ENCODE measurements at regions not wholly inside any gene's neighbourhood (a gene's known extent, or its start where the extent isn't known, plus 50 kb on each side); places are given as distances from the start of the nearest gene placed in this dataset.

DNA sequence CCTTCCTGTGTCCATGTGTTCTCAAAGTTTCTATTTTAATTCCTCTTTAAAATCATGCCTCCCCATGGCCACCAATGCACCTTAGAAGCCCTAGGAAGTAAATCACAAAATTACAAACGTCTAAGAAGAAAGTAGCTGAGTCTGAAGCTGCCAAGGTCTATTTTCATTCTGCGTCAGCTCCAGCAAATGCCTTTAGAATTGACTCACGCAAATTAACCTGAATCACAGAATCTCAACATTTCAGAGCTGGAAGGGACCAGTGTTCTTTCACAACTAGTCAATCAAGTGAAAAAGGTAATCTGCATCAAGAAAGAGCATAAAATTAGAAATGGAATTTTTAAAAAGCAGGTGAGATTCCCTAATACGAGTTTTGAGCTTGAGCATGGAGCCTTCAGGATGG, 1017.6 kb downstream of the SORCS3 start:
- H3K9me3 ChIP-seq, result no peaks in the 10 kb centered on the region
- no peaks in the 10 kb centered on the region for H3K27me3 ChIP-seq
- TF ChIP-seq, protein P1, sequence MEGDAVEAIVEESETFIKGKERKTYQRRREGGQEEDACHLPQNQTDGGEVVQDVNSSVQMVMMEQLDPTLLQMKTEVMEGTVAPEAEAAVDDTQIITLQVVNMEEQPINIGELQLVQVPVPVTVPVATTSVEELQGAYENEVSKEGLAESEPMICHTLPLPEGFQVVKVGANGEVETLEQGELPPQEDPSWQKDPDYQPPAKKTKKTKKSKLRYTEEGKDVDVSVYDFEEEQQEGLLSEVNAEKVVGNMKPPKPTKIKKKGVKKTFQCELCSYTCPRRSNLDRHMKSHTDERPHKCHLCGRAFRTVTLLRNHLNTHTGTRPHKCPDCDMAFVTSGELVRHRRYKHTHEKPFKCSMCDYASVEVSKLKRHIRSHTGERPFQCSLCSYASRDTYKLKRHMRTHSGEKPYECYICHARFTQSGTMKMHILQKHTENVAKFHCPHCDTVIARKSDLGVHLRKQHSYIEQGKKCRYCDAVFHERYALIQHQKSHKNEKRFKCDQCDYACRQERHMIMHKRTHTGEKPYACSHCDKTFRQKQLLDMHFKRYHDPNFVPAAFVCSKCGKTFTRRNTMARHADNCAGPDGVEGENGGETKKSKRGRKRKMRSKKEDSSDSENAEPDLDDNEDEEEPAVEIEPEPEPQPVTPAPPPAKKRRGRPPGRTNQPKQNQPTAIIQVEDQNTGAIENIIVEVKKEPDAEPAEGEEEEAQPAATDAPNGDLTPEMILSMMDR (IDR thresholded peaks at IDR 0.05; ENCODE audit: low read depth, low read length), result no peak
- H3K36me3 ChIP-seq, result no peaks in the 10 kb centered on the region
- no peaks in the 10 kb centered on the region for H3K4me1 ChIP-seq
- no peak overlapping the region for H3K4me3 ChIP-seq (ENCODE audit: low read depth, low read length)
- DNase-seq, result no peak

GRCh38 chr10:105656856-105657255, 1015.8 kb downstream of the SORCS3 start:
- TF ChIP-seq, protein P1 (IDR thresholded peaks at IDR 0.05; ENCODE audit: low read depth, low read length), result no peak
- H3K4me1 ChIP-seq, result no peaks in the 10 kb centered on the region
- no peaks in the 10 kb centered on the region for H3K27me3 ChIP-seq
- no peaks in the 10 kb centered on the region for H3K36me3 ChIP-seq
- H3K9me3 ChIP-seq, result no peaks in the 10 kb centered on the region
- no peak overlapping the region for H3K4me3 ChIP-seq (ENCODE audit: low read depth, low read length)
- DNase-seq, result no peak

- TF ChIP-seq, protein P1 (IDR thresholded peaks at IDR 0.05; ENCODE audit: low read depth, low read length), result no peak
- H3K27me3 ChIP-seq, result no peaks in the 10 kb centered on the region
- no peaks in the 10 kb centered on the region for H3K36me3 ChIP-seq
- DNase-seq, result no peak
- no peak overlapping the region for H3K4me3 ChIP-seq (ENCODE audit: low read depth, low read length)
- H3K9me3 ChIP-seq, result no peaks in the 10 kb centered on the region
- no peaks in the 10 kb centered on the region for H3K4me1 ChIP-seq
Observed at GRCh38 chr10:105650306-105650705, 1009.2 kb downstream of the SORCS3 start.

- no peak for DNase-seq
Observed at GRCh38 chr10:105647354-105647753, 1006.3 kb downstream of the SORCS3 start.

GRCh38 chr10:105644978-105645377, 1003.9 kb downstream of the SORCS3 start:
- Histone ChIP-seq H3K4me1 (no peaks in the 10 kb centered on the region), H3K27me3 (no peaks in the 10 kb centered on the region), H3K36me3 (no peaks in the 10 kb centered on the region), H3K9me3 (no peaks in the 10 kb centered on the region), H3K4me3 (ENCODE audit: low read depth, low read length) (no peak overlapping the region)
- TF ChIP-seq, protein P1 (IDR thresholded peaks at IDR 0.05; ENCODE audit: low read depth, low read length), result no peak
- no peak for DNase-seq

More at GRCh38 chr10:105647354-105647753, 1006.3 kb downstream of the SORCS3 start:
- Histone ChIP-seq H3K4me3 (ENCODE audit: low read depth, low read length) (no peak overlapping the region), H3K9me3 (no peaks in the 10 kb centered on the region), H3K4me1 (no peaks in the 10 kb centered on the region), H3K36me3 (no peaks in the 10 kb centered on the region), H3K27me3 (no peaks in the 10 kb centered on the region)
- TF ChIP-seq, protein P1 (IDR thresholded peaks at IDR 0.05; ENCODE audit: low read depth, low read length), result no peak

DNA sequence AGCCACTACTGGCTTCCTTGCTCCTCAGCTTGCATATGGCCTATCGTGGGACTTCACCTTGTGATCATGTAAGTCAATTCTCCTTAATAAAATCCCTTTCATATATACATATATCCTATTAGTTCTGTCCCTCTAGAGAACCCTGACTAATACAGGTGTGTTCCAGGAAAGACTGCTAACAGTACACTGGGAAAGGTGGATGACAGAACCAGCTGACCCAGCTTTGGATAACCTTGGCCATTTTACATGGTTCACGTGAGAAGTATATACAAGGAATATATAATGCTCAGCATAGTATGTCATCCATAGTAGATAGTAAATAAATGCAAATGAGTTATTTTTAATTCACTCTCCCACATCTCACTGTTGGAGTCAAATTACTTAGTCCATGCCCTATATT, 1003.5 kb downstream of the SORCS3 start:
- Histone ChIP-seq H3K36me3 (no peaks in the 10 kb centered on the region), H3K9me3 (no peaks in the 10 kb centered on the region), H3K27me3 (no peaks in the 10 kb centered on the region), H3K4me1 (no peaks in the 10 kb centered on the region), H3K4me3 (ENCODE audit: low read depth, low read length) (no peak overlapping the region)
- no peak for DNase-seq
- TF ChIP-seq, protein P1 (IDR thresholded peaks at IDR 0.05; ENCODE audit: low read depth, low read length), result no peak

Measured in BE2C (cell line).